ENCODE measurements at regions not wholly inside any gene's neighbourhood (a gene's known extent, or its start where the extent isn't known, plus 50 kb on each side); places are given as distances from the start of the nearest gene placed in this dataset.

GRCh38 chr3:182726258-182727142 is 66.8 kb upstream of the ATP11B start:
- no peak for DNase-seq (ENCODE audit: low read depth)

GRCh38 chr3:182728238-182728637 is 65.1 kb upstream of the ATP11B start:
- DNase-seq (ENCODE audit: low read depth), result no peak

- DNase-seq (ENCODE audit: low read depth), result no peak
Measured at GRCh38 chr3:182729903-182730674, 63.2 kb upstream of the ATP11B start.

- DNase-seq (ENCODE audit: low read depth), result no peak
Measured at GRCh38 chr3:182730675-182731042, 62.6 kb upstream of the ATP11B start.

GRCh38 chr3:182731764-182732163 is 61.5 kb upstream of the ATP11B start:
- no peak for DNase-seq (ENCODE audit: low read depth)

- no peak for DNase-seq (ENCODE audit: low read depth)
Measured at GRCh38 chr3:182732232-182733015, 60.9 kb upstream of the ATP11B start.

GRCh38 chr3:182735672-182736071 is 57.6 kb upstream of the ATP11B start:
- no peak for DNase-seq (ENCODE audit: low read depth)

GRCh38 chr3:182737825-182738224 is 55.5 kb upstream of the ATP11B start:
- DNase-seq (ENCODE audit: low read depth), result no peak

- no peak for DNase-seq (ENCODE audit: low read depth)
Measured at GRCh38 chr3:182738583-182739411, 54.5 kb upstream of the ATP11B start.

GRCh38 chr3:182739619-182740018 is 53.7 kb upstream of the ATP11B start:
- no peak for DNase-seq (ENCODE audit: low read depth)

GRCh38 chr3:182740710-182741109 is 52.6 kb upstream of the ATP11B start:
- no peak for DNase-seq (ENCODE audit: low read depth)

- DNase-seq (ENCODE audit: low read depth), result no peak
Measured at GRCh38 chr3:182741214-182741613, 52.1 kb upstream of the ATP11B start.

All from activated T-helper 1 cell treated with Interleukin-2 at 50 U/mL for 16 hours (primary cell).